Psoas muscle (tissue), 7 donors: ENCODE measurements at regions not wholly inside any gene's neighbourhood (a gene's known extent, or its start where the extent isn't known, plus 50 kb on each side); places are given as distances from the start of the nearest gene placed in this dataset.

ENCODE experiments used
- ATAC-seq, 4 donors: fragments of 200-7000 bp; cut with Tn5 transposase; one replicate each; pipeline ENCODE4 v1.9.1; 2020; ENCODE audit warnings: moderate library complexity in 3 of 4, mild to moderate bottlenecking in 2 of 4
- DNase-seq, 2 donors: peaks; one replicate each; pipeline ENCODE4 v3.0.0-alpha.2; 2020
- H3K27ac ChIP-seq: fragments of 200-600 bp; one replicate; pipeline ENCODE4 v1.8.0; 2022
- H3K27me3 ChIP-seq, 3 donors: fragments of 200-600 bp in 1 of 3; one replicate each; pipeline versions ENCODE4 v1.6.1 to v1.8.0; 2013 to 2022; ENCODE audit warnings: low read length in 2 of 3, mild to moderate bottlenecking in 2 of 3, moderate library complexity in 1 of 3; ENCODE audit not compliant: insufficient read depth in 3 of 3
- H3K36me3 ChIP-seq, 2 donors: fragments of 200-600 bp in 1 of 2; one replicate each; pipeline versions ENCODE4 v1.6.1 to v1.8.0; 2013 to 2022; ENCODE audit warnings: low read depth in 1 of 2, mild to moderate bottlenecking in 1 of 2, moderate library complexity in 1 of 2; ENCODE audit not compliant: insufficient read depth in 1 of 2
- H3K4me1 ChIP-seq: fragments of 200-600 bp; one replicate; pipeline ENCODE4 v1.8.0; 2022
- H3K4me3 ChIP-seq: fragments of 200-600 bp; one replicate; pipeline ENCODE4 v1.8.0; 2022; ENCODE audit warnings: mild to moderate bottlenecking
- H3K9me3 ChIP-seq: fragments of 200-600 bp; one replicate; pipeline ENCODE4 v1.8.0; 2022
- CTCF ChIP-seq: fragments of 200-600 bp; IDR thresholded peaks from one replicate; pipeline ENCODE4 v1.8.0; 2022; ENCODE audit warnings: antibody characterized with exemption
- WGBS, 3 donors: extraction: QIAGEN DNeasy Blood & Tissue Kit; methylation state at CpG; one replicate each; pipeline versions ENCODE4 v1.1.6 to v1.1.7; 2013; 5-methylcytosine and 5-hydroxymethylcytosine counted together
- intact Hi-C, 2 donors: fragments of 100-400 bp; cut with DNase I; formaldehyde crosslinking; loops; one replicate each; pipeline versions ENCODE4 v1.11.0 to v1.14.2; 2022
- donor health status: healthy with polysubstance abuse.
- donor health status: DM: no; HTN: no; CAD: no; lungs with moderate emphysema.
- donor health status: Bipolar disorder and iron deficiency.
- donor health status: healthy.
- donor health status: DM: yes; HTN: yes; CAD: no.
- donor health status: DM: no; HTN: no; CAD: no.
- donor health status: DM: yes; HTN: yes; CAD: no.

GRCh38 chr3:109228391-109229080, 87.8 kb downstream of the DPPA2 start:
- Histone ChIP-seq H3K27ac (no peak overlapping the region), H3K27me3 (no peaks in the 10 kb centered on the region), H3K36me3 (no peaks in the 10 kb centered on the region), H3K4me1 (no peaks in the 10 kb centered on the region), H3K9me3 (no peaks in the 10 kb centered on the region), H3K4me3 (no peak overlapping the region)
- DNase-seq: no peak
- intact Hi-C loops: no loop called here
- 81 to 88% (median 85%) methylated on average over 2 of the region's 2 CpGs for WGBS, 3 donors
- TF ChIP-seq CTCF: no peak
- no peak for ATAC-seq

GRCh38 chr3:109229174-109229847, 87.0 kb downstream of the DPPA2 start:
- no peak overlapping the region for H3K4me3 ChIP-seq
- no peaks in the 10 kb centered on the region for H3K4me1 ChIP-seq
- H3K27ac ChIP-seq: no peak overlapping the region
- no peaks in the 10 kb centered on the region for H3K9me3 ChIP-seq
- intact Hi-C loops: no loop called here
- TF ChIP-seq CTCF: no peak
- DNase-seq (no peak), ATAC-seq (no peak)
- H3K27me3 ChIP-seq: no peaks in the 10 kb centered on the region
- no peaks in the 10 kb centered on the region for H3K36me3 ChIP-seq
- WGBS, 3 donors: 82 to 88% (median 84%) methylated on average over 3 of the region's 3 CpGs

- H3K27ac ChIP-seq: no peak overlapping the region
- H3K36me3 ChIP-seq: no peaks in the 10 kb centered on the region
- no peak for TF ChIP-seq CTCF
- 55 to 76% (median 62%) methylated on average over 5 of the region's 5 CpGs for WGBS, 3 donors
- no peak overlapping the region for H3K4me3 ChIP-seq
- no peaks in the 10 kb centered on the region for H3K9me3 ChIP-seq
- no peaks in the 10 kb centered on the region for H3K4me1 ChIP-seq
- no peaks in the 10 kb centered on the region for H3K27me3 ChIP-seq
- ATAC-seq (no peak), DNase-seq (no peak)
- intact Hi-C loops: no loop called here
Observed at GRCh38 chr3:109234300-109234699, 82.0 kb downstream of the DPPA2 start.

GRCh38 chr3:109241459-109242186, 74.7 kb downstream of the DPPA2 start:
- TF ChIP-seq CTCF: no peak
- Histone ChIP-seq H3K4me1 (no peaks in the 10 kb centered on the region), H3K27ac (no peak overlapping the region), H3K36me3 (no peaks in the 10 kb centered on the region), H3K27me3 (no peaks in the 10 kb centered on the region), H3K9me3 (no peaks in the 10 kb centered on the region), H3K4me3 (no peak overlapping the region)
- no peak for ATAC-seq
- no peak for DNase-seq
- WGBS, 3 donors: 16 to 22% (median 17%) methylated on average over 5 of the region's 5 CpGs
- intact Hi-C loops: no loop called here
